NT2/D1 (cell line): ENCODE measurements at regions not wholly inside any gene's neighbourhood (a gene's known extent, or its start where the extent isn't known, plus 50 kb on each side); places are given as distances from the start of the nearest gene placed in this dataset.

Source experiments
- SUZ12 ChIP-seq: IDR thresholded peaks from 2 replicates; pipeline ENCODE4 v1.6.1; 2011; ENCODE audit not compliant: insufficient read length, insufficient read depth; ENCODE audit errors: extremely low read depth
- YY1 ChIP-seq: IDR thresholded peaks from 2 replicates; pipeline ENCODE4 v1.6.1; 2011; ENCODE audit not compliant: insufficient read length, insufficient read depth

DNA sequence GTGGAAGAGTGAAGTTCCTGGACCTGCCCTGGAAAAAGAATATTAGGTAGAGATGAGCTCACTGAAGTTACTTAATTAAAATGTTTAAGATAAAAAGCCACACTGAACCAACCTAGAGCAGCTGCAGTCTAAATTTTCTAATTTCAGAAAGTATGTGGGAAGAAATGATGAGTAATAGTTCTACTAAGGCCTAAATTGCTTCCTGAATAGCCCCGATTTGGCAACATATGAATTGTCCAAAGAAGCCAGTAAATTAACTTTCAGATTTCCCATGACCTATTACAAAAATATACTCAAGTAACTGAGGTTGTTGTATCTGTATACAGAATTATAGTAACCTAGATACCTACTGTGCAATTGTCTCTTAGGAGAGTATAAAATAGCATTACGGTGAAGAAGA lies 312.6 kb downstream of the IPMK start:
- TF ChIP-seq SUZ12, result no peak
- TF ChIP-seq YY1, result no peak
